Lower lobe of right lung (tissue), 2 donors: ENCODE measurements at regions not wholly inside any gene's neighbourhood (a gene's known extent, or its start where the extent isn't known, plus 50 kb on each side); places are given as distances from the start of the nearest gene placed in this dataset.

Experiments
- ATAC-seq, 2 donors: fragments of 200-7000 bp; cut with Tn5 transposase; one replicate each; pipeline ENCODE4 v1.9.1; 2020 to 2022; ENCODE audit warnings: mild to moderate bottlenecking in 2 of 2, moderate library complexity in 2 of 2
- DNase-seq: peaks from one replicate; pipeline ENCODE4 v3.0.0-alpha.2; 2020
- H3K27ac ChIP-seq: fragments of 200-600 bp; one replicate; pipeline ENCODE4 v1.8.0; 2022
- H3K27me3 ChIP-seq: fragments of 200-600 bp; one replicate; pipeline ENCODE4 v1.8.0; 2022; ENCODE audit warnings: low read depth
- H3K36me3 ChIP-seq: fragments of 200-600 bp; one replicate; pipeline ENCODE4 v1.8.0; 2022; ENCODE audit warnings: mild to moderate bottlenecking
- H3K4me1 ChIP-seq: fragments of 200-600 bp; one replicate; pipeline ENCODE4 v1.8.0; 2022
- H3K4me3 ChIP-seq: fragments of 200-600 bp; one replicate; pipeline ENCODE4 v1.8.0; 2022; ENCODE audit warnings: mild to moderate bottlenecking
- H3K9me3 ChIP-seq: fragments of 200-600 bp; one replicate; pipeline ENCODE4 v1.8.0; 2022
- CTCF ChIP-seq: fragments of 200-600 bp; IDR thresholded peaks from one replicate; pipeline ENCODE4 v1.8.0; 2022; ENCODE audit warnings: antibody characterized with exemption, mild to moderate bottlenecking
- intact Hi-C: fragments of 100-400 bp; cut with DNase I; formaldehyde crosslinking; loops from one replicate; pipeline ENCODE4 v1.11.0; 2022
- donor health status: DM: no; HTN: yes; CAD: no; lungs with severe emphysema.

DNA sequence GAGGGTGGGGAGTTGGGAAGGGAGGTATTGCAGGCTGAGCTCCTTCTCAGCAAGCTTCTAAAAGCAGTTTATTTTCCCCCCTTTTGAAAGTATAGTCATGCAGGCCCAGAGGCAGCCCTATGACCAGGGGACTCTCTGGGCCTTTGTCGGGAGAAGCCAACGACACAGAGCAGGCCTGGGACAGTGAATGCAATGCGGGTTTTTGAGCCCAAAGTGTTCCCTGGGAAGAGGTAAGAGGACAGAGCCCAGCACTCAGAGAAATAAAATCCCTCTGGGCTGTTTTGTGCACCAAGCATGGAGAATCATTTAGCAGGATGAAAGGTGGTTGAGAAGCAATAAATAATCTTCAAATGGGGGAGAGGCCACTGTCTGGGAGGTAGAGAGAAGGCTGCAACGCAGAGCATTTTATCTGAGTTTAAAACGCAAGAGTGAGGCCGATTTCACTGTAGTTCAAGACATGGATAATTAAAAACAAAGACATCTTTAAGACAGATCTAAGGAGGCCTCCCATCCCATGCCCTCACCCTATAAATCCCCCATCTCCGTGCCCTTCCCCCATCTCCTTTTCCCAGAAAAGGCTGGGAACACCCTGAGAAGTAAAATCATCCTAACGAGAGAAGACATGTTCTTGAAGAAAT, 237.5 kb downstream of the CDC5L start:
- ATAC-seq, result no peak
- H3K27me3 ChIP-seq, result no peaks in the 10 kb centered on the region
- no peaks in the 10 kb centered on the region for H3K36me3 ChIP-seq
- intact Hi-C loops, result no loop called here
- TF ChIP-seq CTCF, result no peak
- H3K4me1 ChIP-seq, result no peaks in the 10 kb centered on the region
- no peak for DNase-seq
- no peak overlapping the region for H3K4me3 ChIP-seq
- H3K9me3 ChIP-seq, result no peaks in the 10 kb centered on the region
- no peak overlapping the region for H3K27ac ChIP-seq

GRCh38 chr6:44625996-44626395, 238.5 kb downstream of the CDC5L start:
- no peak overlapping the region for H3K4me3 ChIP-seq
- H3K27ac ChIP-seq, result no peak overlapping the region
- no peak for ATAC-seq

GRCh38 chr6:44626616-44627015, 239.1 kb downstream of the CDC5L start:
- intact Hi-C loops, result no loop called here
- TF ChIP-seq CTCF, result no peak
- Histone ChIP-seq H3K27ac (no peak overlapping the region), H3K27me3 (no peaks in the 10 kb centered on the region), H3K4me1 (no peaks in the 10 kb centered on the region), H3K4me3 (no peak overlapping the region), H3K36me3 (no peaks in the 10 kb centered on the region), H3K9me3 (no peaks in the 10 kb centered on the region)
- DNase-seq (no peak), ATAC-seq (no peak)

More at GRCh38 chr6:44625996-44626395, 238.5 kb downstream of the CDC5L start:
- Histone ChIP-seq H3K9me3 (no peaks in the 10 kb centered on the region), H3K36me3 (no peaks in the 10 kb centered on the region), H3K27me3 (no peaks in the 10 kb centered on the region), H3K4me1 (no peaks in the 10 kb centered on the region)
- intact Hi-C loops, result no loop called here
- no peak for TF ChIP-seq CTCF
- DNase-seq, result no peak

DNA sequence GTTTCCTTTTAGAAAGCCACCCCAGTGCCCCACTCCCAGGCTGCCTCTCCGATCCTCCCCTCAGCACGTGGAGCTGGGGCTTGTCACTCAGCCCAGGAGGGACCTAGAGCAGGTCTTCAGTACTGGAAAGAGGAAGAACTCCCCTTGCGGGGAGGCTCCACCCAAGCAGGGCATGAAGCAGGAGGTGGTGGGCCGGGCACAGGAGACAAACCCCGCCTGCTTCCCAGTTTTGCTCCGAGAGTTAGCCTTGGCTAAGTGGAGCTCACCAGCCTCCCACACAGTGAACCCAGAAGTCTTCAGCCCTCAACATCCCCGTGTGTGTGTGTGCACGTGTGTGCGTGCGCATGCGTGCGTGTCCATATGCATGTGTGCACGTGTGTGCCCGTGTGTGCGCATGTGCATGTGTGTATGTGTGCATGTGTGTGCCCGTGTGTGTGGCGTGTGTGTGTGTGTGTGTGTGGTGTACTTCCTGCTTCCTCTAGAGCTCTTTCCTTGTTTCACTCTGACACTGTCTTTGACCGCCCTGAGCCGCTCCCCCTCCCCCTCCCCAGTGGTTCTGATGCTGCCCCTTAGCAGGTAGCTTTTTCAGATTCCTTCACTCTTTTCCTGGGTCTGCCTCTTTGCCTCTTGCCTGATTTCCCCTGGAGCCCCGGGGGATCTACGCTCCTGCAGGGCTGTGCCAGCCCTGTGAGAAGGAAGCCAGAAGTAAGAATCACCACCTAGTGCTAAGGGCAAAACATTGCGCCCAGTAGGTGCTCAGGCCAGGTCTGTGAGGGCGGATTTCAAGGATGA, 239.8 kb downstream of the CDC5L start:
- Histone ChIP-seq H3K27me3 (no peaks in the 10 kb centered on the region), H3K36me3 (no peaks in the 10 kb centered on the region), H3K4me1 (no peaks in the 10 kb centered on the region), H3K9me3 (no peaks in the 10 kb centered on the region), H3K4me3 (no peak overlapping the region), H3K27ac (no peak overlapping the region)
- intact Hi-C loops, result no loop called here
- ATAC-seq, result peak; percentile 68 to 73
- TF ChIP-seq CTCF, result no peak
- DNase-seq, result peak; percentile 80

- ATAC-seq (no peak), DNase-seq (no peak)
- no peaks in the 10 kb centered on the region for H3K27me3 ChIP-seq
- H3K9me3 ChIP-seq, result no peaks in the 10 kb centered on the region
- intact Hi-C loops, result no loop called here
- TF ChIP-seq CTCF, result no peak
- H3K4me1 ChIP-seq, result no peaks in the 10 kb centered on the region
- H3K27ac ChIP-seq, result no peak overlapping the region
- no peaks in the 10 kb centered on the region for H3K36me3 ChIP-seq
- H3K4me3 ChIP-seq, result no peak overlapping the region
Measured at GRCh38 chr6:44627883-44628271, 240.4 kb downstream of the CDC5L start.
